Ureter (tissue), 1 donor: ENCODE measurements at regions not wholly inside any gene's neighbourhood (a gene's known extent, or its start where the extent isn't known, plus 50 kb on each side); places are given as distances from the start of the nearest gene placed in this dataset.
A peak's percentile ranks its signal among the peaks of the same experiment; 100 is the strongest.
"Not testable (repeated sequence)": the region's sequence is repeated elsewhere in the genome, so short reads cannot be mapped to it uniquely, and the experiment has no call there.

ENCODE experiments used
- DNase-seq: peaks from one replicate; pipeline ENCODE4 v3.0.0-alpha.2; 2020; ENCODE audit warnings: low spot score
- donor health status: DM: yes; HTN: yes; CAD: no.

- no peak for DNase-seq
These were observed 254.0 kb downstream of the DMAC1 start for GRCh38 chr9:7545371-7546165.

- DNase-seq: no peak
These were observed 256.9 kb downstream of the DMAC1 start for GRCh38 chr9:7542693-7543092.

GRCh38 chr9:7542126-7542525 is 257.5 kb downstream of the DMAC1 start:
- no peak for DNase-seq

- peak; percentile 55 for DNase-seq
These were observed 263.2 kb downstream of the DMAC1 start for GRCh38 chr9:7536310-7536939.

GRCh38 chr9:7534211-7534935 is 265.2 kb downstream of the DMAC1 start:
- no peak for DNase-seq

GRCh38 chr9:7533376-7534090 is 266.0 kb downstream of the DMAC1 start:
- no peak for DNase-seq

- no peak for DNase-seq
These were observed 276.0 kb downstream of the DMAC1 start for GRCh38 chr9:7523426-7524043.

GRCh38 chr9:7520396-7520795 is 279.2 kb downstream of the DMAC1 start:
- DNase-seq: no peak

- DNase-seq: no peak
These were observed 283.2 kb downstream of the DMAC1 start for GRCh38 chr9:7516376-7516775.

- no peak for DNase-seq
These were observed 289.4 kb downstream of the DMAC1 start for GRCh38 chr9:7510199-7510598.

- DNase-seq: no peak
These were observed 289.9 kb downstream of the DMAC1 start for GRCh38 chr9:7509576-7510145.

- no peak for DNase-seq
These were observed 291.1 kb downstream of the DMAC1 start for GRCh38 chr9:7508516-7508915.

- no peak for DNase-seq
These were observed 291.9 kb downstream of the DMAC1 start for GRCh38 chr9:7507566-7508270.

GRCh38 chr9:7507026-7507425 is 292.6 kb downstream of the DMAC1 start:
- no peak for DNase-seq

- DNase-seq: no peak
These were observed 299.1 kb downstream of the DMAC1 start for GRCh38 chr9:7500521-7500920.

- DNase-seq: no peak
These were observed 307.9 kb downstream of the DMAC1 start for GRCh38 chr9:7491641-7492040.

GRCh38 chr9:7490317-7491108 is 309.1 kb downstream of the DMAC1 start:
- no peak for DNase-seq

- DNase-seq: no peak
These were observed 310.5 kb downstream of the DMAC1 start for GRCh38 chr9:7489036-7489435.

- not testable (repeated sequence) for DNase-seq
These were observed 315.6 kb downstream of the DMAC1 start for GRCh38 chr9:7484014-7484413.

GRCh38 chr9:7481570-7481969 is 318.0 kb downstream of the DMAC1 start:
- no peak for DNase-seq
